NCI-H748 (cell line): ENCODE measurements at regions not wholly inside any gene's neighbourhood (a gene's known extent, or its start where the extent isn't known, plus 50 kb on each side); places are given as distances from the start of the nearest gene placed in this dataset.

Source experiments
- DNase-seq: peaks from one replicate; lab custom pipeline; 2025; ENCODE audit not compliant: unreplicated experiment; lab: John Stamatoyannopoulos, UW

DNA sequence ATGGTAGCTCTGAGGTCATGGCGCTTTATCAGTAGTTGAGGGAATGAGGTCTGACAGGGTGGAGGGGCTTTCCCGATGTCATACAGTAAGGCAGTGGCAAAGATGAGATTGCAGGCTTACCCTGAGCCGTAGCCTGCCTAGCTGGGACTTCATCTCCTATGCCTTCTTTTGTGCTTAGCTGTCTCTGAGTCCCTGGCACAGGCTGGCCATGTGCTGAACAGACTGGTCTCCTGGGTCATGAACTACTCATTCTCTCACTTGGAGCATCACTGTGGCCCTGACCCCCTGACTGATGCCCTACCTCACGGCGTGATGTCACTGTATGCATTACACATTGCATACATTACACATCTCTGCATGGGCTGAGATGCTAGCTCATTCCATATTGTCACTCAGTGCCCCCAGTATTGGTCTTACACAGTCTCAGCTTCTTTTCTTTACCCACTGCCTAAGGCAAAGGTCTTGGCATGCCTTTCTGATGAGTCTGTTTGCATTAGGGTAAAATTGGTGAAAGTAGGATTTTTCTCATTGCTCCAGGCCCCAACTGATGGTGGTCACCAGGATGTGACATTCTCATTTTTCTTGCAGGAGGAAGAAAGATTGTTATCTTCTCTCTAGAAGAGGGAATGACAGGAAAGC is 389.4 kb upstream of the CADM1 start:
- DNase-seq, result no peak

DNA sequence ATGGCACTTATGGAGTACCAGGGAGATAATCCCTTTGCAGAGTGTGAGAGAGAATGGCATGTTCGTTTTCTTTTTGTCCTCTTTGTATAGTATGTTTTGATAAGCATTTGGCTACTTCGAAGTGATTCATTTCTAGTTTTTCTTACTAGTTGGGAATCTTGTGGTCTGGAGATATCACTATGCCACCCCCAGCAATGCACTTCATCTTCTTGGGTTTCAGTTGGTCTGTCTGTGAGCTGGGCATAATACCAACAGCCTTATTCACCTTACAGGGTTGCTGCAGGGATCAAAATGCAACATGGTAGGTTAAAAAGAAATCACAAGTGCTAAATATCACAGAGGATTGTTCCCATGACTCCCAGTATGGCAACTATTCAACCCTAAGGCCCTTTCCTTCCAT is 387.8 kb upstream of the CADM1 start:
- DNase-seq, result no peak

DNA sequence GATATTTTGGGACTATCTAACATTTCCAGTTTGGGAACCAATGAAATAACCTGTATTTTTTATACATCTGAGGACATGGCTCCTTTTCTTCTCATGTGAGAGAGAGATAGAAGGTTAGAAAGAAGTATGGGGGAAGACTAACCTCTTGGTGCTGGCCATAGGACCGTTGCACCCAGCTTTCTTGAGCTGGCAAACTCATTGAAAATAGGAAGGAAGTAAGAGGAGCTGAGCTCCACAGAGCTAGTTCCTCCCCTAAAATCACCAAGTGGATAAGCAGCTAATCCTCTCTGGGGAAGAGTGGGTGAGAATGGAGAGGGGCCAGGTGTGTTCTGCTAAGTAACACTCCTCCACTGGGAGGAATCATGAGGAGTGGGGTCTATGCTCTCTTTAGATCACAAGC is 387.4 kb upstream of the CADM1 start:
- DNase-seq, result no peak

DNA sequence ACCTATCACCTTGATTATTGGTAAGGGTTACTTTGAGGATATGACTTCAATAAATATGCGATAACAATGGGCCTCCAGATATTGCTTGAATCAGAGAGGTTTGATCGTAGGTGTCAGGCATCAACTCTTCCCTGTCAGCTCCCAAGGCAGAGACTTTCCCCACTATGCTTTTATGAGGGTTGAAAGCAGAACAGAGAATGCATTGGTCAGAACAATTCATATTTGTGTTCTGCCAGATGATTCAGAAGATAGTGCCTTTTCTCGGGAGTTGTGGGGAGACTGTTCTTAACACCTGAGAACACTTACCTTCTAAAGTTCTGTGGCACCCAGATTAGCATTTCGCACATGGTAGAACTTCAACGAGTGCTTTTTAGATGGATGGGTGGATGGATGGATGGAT is 386.3 kb upstream of the CADM1 start:
- DNase-seq, result no peak

DNA sequence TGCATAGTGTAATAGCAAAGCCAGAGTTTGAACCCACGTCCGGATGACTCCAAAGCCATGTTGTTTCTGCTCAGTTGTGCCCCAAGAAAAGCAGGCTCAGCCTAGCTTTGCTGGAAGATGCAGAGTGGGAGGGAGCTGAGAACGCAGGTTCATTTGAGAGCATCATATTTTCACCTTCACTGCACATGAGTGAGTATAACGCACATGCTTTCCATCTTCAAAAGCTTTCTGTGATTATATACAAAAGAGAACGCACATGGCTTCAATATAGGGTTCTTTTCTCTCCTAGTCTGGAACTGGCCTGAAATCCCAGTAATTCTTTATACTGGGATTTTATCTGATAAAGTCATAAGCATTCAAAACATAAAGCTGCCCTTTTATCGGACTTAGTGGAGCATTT is 385.5 kb upstream of the CADM1 start:
- no peak for DNase-seq

DNA sequence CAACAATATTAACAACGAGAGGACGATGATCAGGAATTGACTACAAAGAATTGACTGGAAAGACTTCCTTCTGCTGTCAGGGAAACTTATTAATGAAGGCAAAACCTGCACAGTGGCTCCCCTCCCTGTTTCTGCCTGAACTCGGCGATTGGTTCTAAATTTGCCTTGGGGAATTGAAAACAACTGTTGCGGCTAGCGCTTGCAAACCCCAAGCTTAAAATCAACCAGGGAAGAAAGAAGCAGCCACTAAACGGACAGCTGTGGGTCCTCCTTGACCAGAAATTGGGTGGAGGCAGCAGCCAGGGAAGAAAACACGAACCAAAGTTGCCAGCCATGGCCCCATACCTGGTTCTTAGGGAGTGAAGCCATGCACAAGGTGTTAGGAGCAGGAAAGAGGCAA is 383.5 kb upstream of the CADM1 start:
- DNase-seq, result no peak

DNA sequence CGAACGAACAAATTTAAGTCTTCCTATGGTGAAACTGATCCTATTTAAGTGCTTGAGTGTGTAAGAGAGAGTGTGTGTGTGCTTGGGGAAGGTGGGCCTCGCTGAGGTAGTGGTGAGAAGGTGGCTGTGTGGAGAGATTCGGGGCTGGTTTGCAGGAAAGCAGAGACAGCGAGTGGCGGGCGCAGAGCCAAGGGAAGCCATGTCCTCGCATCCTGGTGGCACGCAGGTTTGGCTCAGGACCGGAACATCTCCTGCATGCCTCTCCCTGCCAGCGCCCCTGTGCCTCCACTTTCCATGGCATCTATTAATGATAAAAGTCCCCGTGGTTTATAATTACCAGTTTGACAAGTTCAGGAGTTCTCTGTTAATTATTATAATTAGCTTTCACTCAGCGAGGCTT is 383.1 kb upstream of the CADM1 start:
- peak; percentile 4 for DNase-seq

DNA sequence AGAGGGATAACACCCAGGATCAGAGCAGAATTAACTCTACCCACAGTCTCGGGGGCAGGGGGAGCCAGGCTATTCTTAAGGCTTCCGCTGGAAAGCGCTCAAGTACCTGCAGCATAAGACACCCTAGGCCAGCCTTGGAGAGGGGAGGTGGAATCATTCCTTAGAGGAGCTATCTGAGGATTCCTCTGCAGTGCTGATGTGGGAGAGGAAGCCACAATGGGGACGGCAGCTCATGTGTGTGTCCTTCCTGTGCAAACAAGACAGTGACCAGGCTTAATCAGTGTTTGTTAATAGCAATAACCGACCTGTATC is 382.2 kb upstream of the CADM1 start:
- no peak for DNase-seq

DNA sequence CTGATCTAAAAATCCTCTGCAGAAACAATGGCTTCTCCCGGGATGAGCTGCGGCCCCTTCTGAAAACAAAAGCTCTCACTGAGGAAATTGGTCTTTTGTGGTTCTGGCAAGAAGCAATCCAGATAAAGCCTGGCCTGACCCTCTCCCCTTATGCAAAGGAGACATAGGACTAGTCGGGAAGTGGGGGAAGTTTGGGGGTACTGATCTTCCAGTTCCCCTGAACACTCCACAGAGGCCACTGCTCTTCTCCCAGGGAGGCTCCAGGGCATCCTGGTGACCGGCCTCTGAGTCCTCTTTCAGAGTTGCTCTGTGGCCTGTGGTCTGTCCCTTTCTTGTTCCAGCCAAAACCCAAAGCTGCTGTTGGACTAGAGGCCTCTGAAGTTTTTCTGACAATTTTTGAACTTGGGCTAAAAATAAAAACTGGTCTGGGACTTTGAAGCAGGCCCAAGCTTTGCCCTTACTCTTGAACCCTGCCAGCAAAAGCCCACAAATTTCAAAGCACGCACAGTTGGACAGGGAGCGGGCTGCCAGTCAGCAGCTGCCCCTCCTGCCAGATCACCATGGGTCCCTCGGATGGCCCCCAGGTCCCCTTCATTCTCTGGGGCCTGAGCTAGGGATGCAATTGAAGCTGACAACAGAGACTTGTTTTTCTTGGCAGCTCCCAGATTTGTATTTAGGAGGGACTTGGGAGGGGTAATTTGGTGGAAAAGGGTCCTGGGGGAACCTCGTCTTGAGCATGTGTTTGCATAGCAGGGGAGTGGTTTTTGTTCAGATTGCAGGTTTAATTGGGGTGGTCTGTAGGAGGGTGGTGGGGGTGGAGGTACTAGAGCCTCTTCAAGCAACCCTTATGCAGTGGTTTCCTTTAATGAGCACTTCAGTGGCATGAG is 381.6 kb upstream of the CADM1 start:
- no peak for DNase-seq

DNA sequence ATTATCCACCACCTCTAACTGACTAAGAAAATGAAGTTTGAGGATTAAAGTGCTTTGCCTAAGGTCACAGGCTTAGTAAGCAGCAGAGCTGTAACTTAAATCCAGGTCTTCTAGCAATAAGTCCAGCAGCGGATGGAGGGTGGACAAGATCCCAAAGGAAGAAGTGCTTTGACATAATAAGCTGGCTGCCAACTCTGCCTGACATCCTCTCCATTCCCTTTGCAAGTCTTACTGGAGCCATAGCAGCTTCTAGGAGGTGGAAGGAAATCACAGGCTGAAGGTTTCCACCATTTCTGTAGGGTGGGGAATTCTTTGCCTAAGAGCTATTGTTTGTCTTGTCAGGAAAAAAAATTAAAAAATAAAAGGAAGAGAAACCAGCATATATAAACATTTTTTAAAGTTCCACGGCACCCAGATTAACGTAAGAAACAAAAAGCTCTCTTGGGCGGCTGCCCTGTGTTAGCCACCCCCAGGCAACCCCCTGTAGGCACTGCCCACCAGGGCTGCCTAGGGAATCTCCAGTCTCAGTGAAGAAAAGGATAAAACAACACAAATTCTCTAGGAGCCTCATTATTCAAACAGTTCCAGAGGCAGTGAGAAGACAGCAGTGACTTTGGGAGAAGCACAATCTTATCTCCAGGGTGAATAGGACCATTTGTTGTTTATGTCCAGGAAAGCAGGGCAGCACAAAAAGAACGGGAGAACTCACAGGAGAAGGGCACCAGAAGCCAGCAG is 380.8 kb upstream of the CADM1 start:
- no peak for DNase-seq

DNA sequence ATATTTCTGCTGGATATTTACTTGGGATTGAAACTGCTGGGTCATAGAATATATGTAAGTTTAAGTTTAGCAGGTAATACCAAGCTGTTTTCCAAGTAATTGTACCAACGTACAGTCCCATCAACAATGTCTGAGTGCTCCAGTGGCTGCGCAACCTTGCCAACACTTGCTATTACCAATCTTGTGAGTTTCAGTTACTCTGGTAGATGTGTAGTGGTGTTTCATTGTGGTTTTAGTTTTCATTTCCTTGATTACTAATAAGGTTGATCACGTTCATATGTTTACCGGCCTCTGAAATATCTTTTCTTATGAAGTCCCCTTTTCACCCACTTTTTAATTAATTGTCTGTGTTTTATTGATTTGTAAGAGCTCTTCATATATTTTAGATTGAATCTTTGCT is 370.6 kb upstream of the CADM1 start:
- DNase-seq, result no peak

DNA sequence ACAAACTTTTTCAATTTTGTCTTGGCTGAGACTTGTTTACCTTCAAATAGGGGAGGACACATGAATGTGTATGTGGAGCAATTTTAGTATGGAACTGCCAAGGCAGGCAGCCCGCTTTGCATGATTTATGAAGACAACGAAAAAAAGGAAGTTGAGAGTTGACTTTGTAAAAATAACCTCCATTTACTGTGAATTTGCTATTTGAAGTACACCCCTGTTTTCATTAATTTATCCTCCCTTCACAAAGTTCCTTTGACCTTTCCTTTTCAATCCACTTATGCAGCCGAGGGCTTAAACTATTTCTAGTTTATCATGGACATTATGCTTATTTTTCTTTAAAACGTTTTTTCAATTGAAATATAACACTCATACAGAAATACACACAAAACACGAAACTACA is 369.6 kb upstream of the CADM1 start:
- DNase-seq, result no peak

DNA sequence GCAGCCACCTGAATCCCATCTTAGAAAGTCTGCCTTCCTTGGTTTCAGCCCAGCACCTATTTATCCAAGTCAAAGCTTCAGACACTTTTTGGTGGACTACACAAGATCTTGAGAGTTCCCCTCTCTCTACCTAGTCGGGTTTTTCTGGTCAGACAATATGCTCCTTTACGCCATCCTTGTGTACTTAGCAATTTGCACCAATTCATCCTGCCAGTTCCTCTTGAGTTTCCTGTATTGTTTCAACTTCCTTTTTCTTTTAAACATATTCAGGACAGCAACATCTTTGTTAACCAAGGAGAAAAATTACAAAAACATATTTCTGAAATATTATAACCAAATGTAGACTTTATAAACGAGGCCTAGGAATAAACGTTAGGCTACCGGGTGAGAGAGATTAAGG is 368.2 kb upstream of the CADM1 start:
- peak; percentile 54 for DNase-seq

DNA sequence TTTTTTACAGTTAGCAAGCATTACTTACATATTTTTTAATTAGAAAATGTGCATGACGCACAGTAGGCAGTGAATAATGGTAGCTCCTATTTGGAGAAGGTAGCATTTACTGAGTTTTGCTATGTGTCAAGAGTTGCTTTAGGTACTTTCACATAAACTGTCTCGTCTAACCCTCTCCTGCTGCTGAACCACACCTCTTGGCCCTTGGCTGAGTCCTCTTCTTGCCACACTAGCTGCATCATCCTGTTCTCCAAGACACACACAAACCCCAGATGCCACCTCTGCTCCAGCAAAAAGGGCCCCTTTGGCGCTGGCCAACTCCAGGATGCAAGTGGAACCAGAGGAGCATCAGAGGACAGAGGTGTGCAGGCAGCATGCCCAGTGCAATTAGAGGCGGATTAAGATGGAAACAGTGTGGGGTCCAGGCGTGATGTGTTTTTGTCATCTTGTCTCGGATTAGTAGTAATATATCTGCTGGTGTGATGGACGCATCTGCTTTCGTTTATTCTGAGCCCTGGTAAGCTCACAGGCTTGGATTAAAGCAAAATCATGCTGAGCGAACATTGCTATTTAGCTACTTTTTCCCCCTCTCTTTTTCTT is 367.0 kb upstream of the CADM1 start:
- peak; percentile 17 for DNase-seq

DNA sequence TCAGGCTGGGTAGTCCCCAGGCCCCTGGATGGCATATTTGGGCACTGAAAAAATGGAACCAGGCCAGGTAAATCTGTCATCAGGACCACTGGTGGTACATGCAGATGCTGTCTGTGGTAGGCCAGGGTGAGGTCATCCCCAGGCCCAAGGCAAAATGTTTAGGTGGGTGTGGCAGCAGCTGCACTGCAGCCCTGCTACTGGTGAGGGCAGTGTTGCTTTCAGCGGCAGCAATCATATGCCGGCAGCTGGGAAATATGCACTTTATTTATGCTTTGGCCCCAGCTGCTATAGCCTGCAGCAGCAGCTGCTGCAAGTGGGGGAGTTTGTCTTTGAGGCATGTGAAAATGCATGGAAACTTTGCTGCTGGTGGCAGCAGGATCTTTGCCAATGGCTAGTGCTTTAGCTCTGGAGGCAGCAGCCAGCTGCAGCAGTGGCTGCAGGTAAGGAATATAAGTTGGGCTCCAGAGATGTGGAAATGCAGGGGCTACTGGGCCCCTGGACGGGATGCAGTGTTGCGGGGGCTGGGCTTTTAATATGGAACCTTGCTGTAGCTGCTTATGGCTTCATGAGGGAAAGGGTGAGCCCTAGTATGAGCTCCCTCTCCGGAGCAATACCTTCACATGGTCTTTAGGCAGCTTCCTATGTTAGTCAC is 365.7 kb upstream of the CADM1 start:
- peak; percentile 84 for DNase-seq

DNA sequence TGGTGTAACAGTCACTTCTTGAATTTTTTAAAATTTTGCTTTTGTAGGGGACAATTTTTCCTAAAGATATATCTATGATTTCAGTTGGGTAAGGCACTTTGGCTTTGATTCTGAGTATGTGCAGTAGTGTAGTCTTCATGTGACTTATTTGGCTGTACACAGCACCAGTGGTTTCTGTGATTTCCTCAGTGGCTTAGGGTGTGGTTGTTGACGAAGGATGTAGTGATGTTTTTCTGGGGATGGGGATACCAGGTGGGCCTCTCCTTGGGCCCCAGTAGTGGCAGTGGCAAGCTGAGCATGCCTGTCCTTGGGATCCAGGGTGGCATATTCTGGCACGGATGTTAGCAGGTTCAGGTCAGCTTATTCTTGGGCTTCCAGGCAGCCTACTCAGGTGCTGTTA is 364.9 kb upstream of the CADM1 start:
- no peak for DNase-seq

DNA sequence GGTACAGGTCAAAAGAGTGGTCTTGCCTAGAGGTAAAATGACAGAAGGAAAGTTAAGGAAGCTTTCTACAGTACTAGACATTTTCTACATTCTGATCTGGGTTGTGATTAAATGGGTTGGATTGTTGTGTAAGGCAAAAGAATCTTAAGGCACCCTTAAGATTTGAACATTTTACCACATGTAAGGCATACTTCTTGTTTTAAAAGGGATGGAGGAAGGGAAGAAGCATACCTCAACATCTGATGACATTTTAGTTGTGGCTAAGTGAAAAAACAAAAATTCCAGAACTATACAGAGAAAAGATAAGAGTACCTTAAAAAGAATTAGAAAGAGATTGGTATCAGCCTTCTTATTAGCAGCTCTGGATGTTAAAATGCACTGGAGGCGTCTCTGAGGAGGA is 356.0 kb upstream of the CADM1 start:
- no peak for DNase-seq

DNA sequence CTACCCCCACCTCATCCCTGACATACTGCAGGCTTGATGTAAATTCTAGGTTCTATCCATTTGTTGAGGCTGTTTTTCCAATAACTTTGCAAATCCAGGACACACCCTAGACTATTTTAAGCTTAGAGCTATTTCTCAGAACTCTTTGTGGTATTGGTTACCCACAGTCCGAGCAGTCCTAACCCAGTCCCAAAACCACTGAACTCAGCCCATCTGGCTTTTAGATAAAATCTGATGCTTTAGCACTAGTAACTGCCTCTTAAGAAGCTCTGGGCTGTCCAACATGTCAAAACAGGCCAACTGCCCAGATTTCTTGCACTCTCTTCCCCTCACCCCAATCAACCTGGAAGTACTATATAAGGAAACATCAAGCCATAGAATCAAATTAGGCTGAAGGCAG is 344.4 kb upstream of the CADM1 start:
- DNase-seq, result no peak

DNA sequence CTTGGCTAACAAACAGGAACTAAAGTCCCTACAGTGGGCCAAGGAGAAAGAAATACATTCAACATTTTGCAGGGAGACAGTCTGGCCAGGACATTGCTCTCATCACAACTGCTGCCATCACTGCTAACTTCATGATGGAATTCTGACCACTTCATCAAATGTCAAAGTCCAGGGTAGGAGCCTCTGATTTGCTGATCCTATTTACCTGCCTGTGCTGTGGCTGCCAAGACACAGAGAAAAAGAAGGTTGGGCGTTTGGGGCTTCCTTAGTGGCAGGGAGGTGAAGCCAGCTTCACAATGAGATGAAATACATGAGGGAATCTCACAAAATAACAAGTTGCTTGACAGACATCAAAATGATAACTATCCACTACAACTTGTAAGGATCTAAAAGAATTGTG is 343.9 kb upstream of the CADM1 start:
- peak; percentile 12 for DNase-seq

DNA sequence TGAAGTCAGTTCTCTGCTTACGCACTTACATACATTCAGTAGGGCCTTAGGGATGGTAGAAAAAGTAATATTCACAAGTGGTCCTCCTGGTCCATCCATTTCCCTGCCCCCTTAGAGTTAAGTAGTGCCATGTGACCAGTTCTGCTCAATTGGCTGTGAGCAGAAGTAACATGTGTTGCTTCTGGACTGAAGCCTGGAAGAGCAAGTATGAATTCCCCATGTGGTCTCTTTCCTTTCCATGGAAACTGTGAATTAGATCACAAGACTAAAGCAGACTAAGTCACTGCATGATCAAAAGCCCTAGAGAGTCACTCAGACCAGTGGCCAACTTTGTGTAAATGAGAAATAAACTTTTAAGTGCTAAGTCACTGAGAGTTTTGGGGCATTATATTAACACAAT is 341.7 kb upstream of the CADM1 start:
- DNase-seq, result no peak

DNA sequence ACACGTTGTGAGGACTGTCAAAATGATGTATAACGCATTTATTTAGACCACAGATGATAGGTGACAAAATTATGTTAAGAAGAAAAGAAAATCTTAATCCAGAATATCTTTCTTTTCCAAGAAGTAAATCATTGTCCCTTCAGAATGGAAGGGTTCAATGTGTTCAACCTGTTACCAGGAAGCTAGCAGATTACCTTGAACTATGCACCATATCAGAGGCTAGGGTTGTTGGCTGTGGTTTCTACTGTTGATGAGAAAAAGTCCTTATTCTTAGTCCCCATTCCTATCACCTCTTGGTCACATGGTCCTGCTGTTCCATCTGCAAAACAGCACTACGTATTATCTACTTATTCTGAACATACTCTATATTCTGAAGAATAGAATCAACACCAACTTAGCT is 339.5 kb upstream of the CADM1 start:
- DNase-seq, result no peak
